ENCODE measurements at regions not wholly inside any gene's neighbourhood (a gene's known extent, or its start where the extent isn't known, plus 50 kb on each side); places are given as distances from the start of the nearest gene placed in this dataset.

- Mint-ChIP-seq H3K27ac (no peak overlapping the region), H3K36me3 (no peaks in the 10 kb centered on the region), H3K27me3 (peaks cover 13% of the 10 kb centered on the region), H3K4me1 (no peaks in the 10 kb centered on the region), H3K4me3 (no peak overlapping the region), H3K9me3 (no peaks in the 10 kb centered on the region)
These were observed 960.3 kb upstream of the TMEM132C start for GRCh38 chr12:127306604-127307215.

- Mint-ChIP-seq H3K27me3 (peaks cover 13% of the 10 kb centered on the region), H3K9me3 (no peaks in the 10 kb centered on the region), H3K4me1 (no peaks in the 10 kb centered on the region), H3K27ac (no peak overlapping the region), H3K4me3 (no peak overlapping the region), H3K36me3 (no peaks in the 10 kb centered on the region)
These were observed 959.4 kb upstream of the TMEM132C start for GRCh38 chr12:127307528-127307927.

GRCh38 chr12:127308148-127308547 lies 958.8 kb upstream of the TMEM132C start:
- H3K4me1 Mint-ChIP-seq = no peaks in the 10 kb centered on the region
- no peak overlapping the region for H3K27ac Mint-ChIP-seq
- H3K36me3 Mint-ChIP-seq = no peaks in the 10 kb centered on the region
- peaks cover 13% of the 10 kb centered on the region for H3K27me3 Mint-ChIP-seq
- H3K4me3 Mint-ChIP-seq = no peak overlapping the region
- no peaks in the 10 kb centered on the region for H3K9me3 Mint-ChIP-seq

- no peaks in the 10 kb centered on the region for H3K4me1 Mint-ChIP-seq
- H3K4me3 Mint-ChIP-seq = no peak overlapping the region
- H3K36me3 Mint-ChIP-seq = no peaks in the 10 kb centered on the region
- H3K9me3 Mint-ChIP-seq = peaks cover 7% of the 10 kb centered on the region
- peaks cover 13% of the 10 kb centered on the region for H3K27me3 Mint-ChIP-seq
- no peak overlapping the region for H3K27ac Mint-ChIP-seq
These were observed 956.4 kb upstream of the TMEM132C start for GRCh38 chr12:127310548-127310947.

- no peaks in the 10 kb centered on the region for H3K4me1 Mint-ChIP-seq
- peaks cover 7% of the 10 kb centered on the region for H3K9me3 Mint-ChIP-seq
- no peaks in the 10 kb centered on the region for H3K36me3 Mint-ChIP-seq
- peaks cover 5% of the 10 kb centered on the region for H3K27me3 Mint-ChIP-seq
- H3K27ac Mint-ChIP-seq = no peak overlapping the region
- H3K4me3 Mint-ChIP-seq = no peak overlapping the region
These were observed 955.1 kb upstream of the TMEM132C start for GRCh38 chr12:127311720-127312364.

- H3K4me3 Mint-ChIP-seq = no peak overlapping the region
- H3K9me3 Mint-ChIP-seq = peaks cover 5% of the 10 kb centered on the region
- H3K27me3 Mint-ChIP-seq = no peaks in the 10 kb centered on the region
- no peak overlapping the region for H3K27ac Mint-ChIP-seq
- no peaks in the 10 kb centered on the region for H3K36me3 Mint-ChIP-seq
- H3K4me1 Mint-ChIP-seq = no peaks in the 10 kb centered on the region
These were observed 942.3 kb upstream of the TMEM132C start for GRCh38 chr12:127324681-127325080.

GRCh38 chr12:127327986-127328385 lies 939.0 kb upstream of the TMEM132C start:
- Mint-ChIP-seq H3K9me3 (no peaks in the 10 kb centered on the region), H3K4me1 (no peaks in the 10 kb centered on the region), H3K27me3 (no peaks in the 10 kb centered on the region), H3K27ac (no peak overlapping the region), H3K36me3 (no peaks in the 10 kb centered on the region), H3K4me3 (no peak overlapping the region)

GRCh38 chr12:127328867-127329266 lies 938.1 kb upstream of the TMEM132C start:
- Mint-ChIP-seq H3K9me3 (no peaks in the 10 kb centered on the region), H3K36me3 (no peaks in the 10 kb centered on the region), H3K27me3 (peaks cover 1% of the 10 kb centered on the region), H3K4me1 (no peaks in the 10 kb centered on the region), H3K4me3 (no peak overlapping the region), H3K27ac (no peak overlapping the region)

GRCh38 chr12:127334365-127334764 lies 932.6 kb upstream of the TMEM132C start:
- Mint-ChIP-seq H3K27ac (no peak overlapping the region), H3K36me3 (no peaks in the 10 kb centered on the region), H3K4me1 (no peaks in the 10 kb centered on the region), H3K9me3 (no peaks in the 10 kb centered on the region), H3K27me3 (peaks cover 4% of the 10 kb centered on the region), H3K4me3 (no peak overlapping the region)

- Mint-ChIP-seq H3K4me1 (no peaks in the 10 kb centered on the region), H3K27ac (no peak overlapping the region), H3K4me3 (no peak overlapping the region), H3K27me3 (peaks cover 4% of the 10 kb centered on the region), H3K36me3 (no peaks in the 10 kb centered on the region), H3K9me3 (no peaks in the 10 kb centered on the region)
These were observed 931.9 kb upstream of the TMEM132C start for GRCh38 chr12:127334912-127335644.

- H3K27ac Mint-ChIP-seq = no peak overlapping the region
- no peaks in the 10 kb centered on the region for H3K36me3 Mint-ChIP-seq
- H3K4me1 Mint-ChIP-seq = no peaks in the 10 kb centered on the region
- peaks cover 4% of the 10 kb centered on the region for H3K27me3 Mint-ChIP-seq
- no peaks in the 10 kb centered on the region for H3K9me3 Mint-ChIP-seq
- H3K4me3 Mint-ChIP-seq = no peak overlapping the region
These were observed 930.6 kb upstream of the TMEM132C start for GRCh38 chr12:127336416-127336815.

- Mint-ChIP-seq H3K4me3 (no peak overlapping the region), H3K27ac (no peak overlapping the region), H3K36me3 (no peaks in the 10 kb centered on the region), H3K4me1 (no peaks in the 10 kb centered on the region), H3K27me3 (peaks cover 2% of the 10 kb centered on the region), H3K9me3 (no peaks in the 10 kb centered on the region)
These were observed 927.9 kb upstream of the TMEM132C start for GRCh38 chr12:127339065-127339464.

- no peak overlapping the region for H3K27ac Mint-ChIP-seq
- H3K4me3 Mint-ChIP-seq = no peak overlapping the region
- H3K4me1 Mint-ChIP-seq = no peaks in the 10 kb centered on the region
- H3K27me3 Mint-ChIP-seq = peaks cover 4% of the 10 kb centered on the region
- H3K9me3 Mint-ChIP-seq = no peaks in the 10 kb centered on the region
- no peaks in the 10 kb centered on the region for H3K36me3 Mint-ChIP-seq
These were observed 926.6 kb upstream of the TMEM132C start for GRCh38 chr12:127340381-127340780.

- Mint-ChIP-seq H3K27me3 (peaks cover 4% of the 10 kb centered on the region), H3K9me3 (peaks cover 13% of the 10 kb centered on the region), H3K4me3 (no peak overlapping the region), H3K36me3 (no peaks in the 10 kb centered on the region), H3K4me1 (no peaks in the 10 kb centered on the region), H3K27ac (no peak overlapping the region)
These were observed 924.1 kb upstream of the TMEM132C start for GRCh38 chr12:127342861-127343260.

- peaks cover 4% of the 10 kb centered on the region for H3K27me3 Mint-ChIP-seq
- H3K4me1 Mint-ChIP-seq = no peaks in the 10 kb centered on the region
- H3K4me3 Mint-ChIP-seq = no peak overlapping the region
- peaks cover 13% of the 10 kb centered on the region for H3K9me3 Mint-ChIP-seq
- H3K36me3 Mint-ChIP-seq = no peaks in the 10 kb centered on the region
- no peak overlapping the region for H3K27ac Mint-ChIP-seq
These were observed 923.0 kb upstream of the TMEM132C start for GRCh38 chr12:127343940-127344339.

- Mint-ChIP-seq H3K27ac (no peak overlapping the region), H3K4me3 (no peak overlapping the region), H3K36me3 (peaks cover 2% of the 10 kb centered on the region), H3K27me3 (no peaks in the 10 kb centered on the region), H3K4me1 (no peaks in the 10 kb centered on the region), H3K9me3 (peaks cover 11% of the 10 kb centered on the region)
These were observed 915.4 kb upstream of the TMEM132C start for GRCh38 chr12:127351481-127352010.
